HCT116 (cell line): ENCODE measurements at regions not wholly inside any gene's neighbourhood (a gene's known extent, or its start where the extent isn't known, plus 50 kb on each side); places are given as distances from the start of the nearest gene placed in this dataset.

ENCODE experiments used
- ATAC-seq: fragments of 200-7000 bp; cut with Tn5 transposase; 2 replicates; pipeline ENCODE4 v1.9.1; 2020; ENCODE audit warnings: mild to moderate bottlenecking, moderate library complexity
- BruUV-seq: library from RNA; stranded (reverse); fragments of 400-500 nt; replicated peaks from 2 replicates; lab custom pipeline; 2021; lab: Mats Ljungman, UMichigan
- CTCF ChIA-PET: fragments of 300-600 bp; sonication (Branson Sonifier 250); formaldehyde crosslinking; loops from one replicate; lab custom pipeline; 2021; ENCODE audit warnings: antibody characterized with exemption; lab: Charles Lee
- POLR2A ChIA-PET: fragments of 300-600, 350-600 bp; sonication (Branson Sonifier 250); formaldehyde crosslinking; loops from one replicate; lab custom pipeline; 2021; ENCODE audit warnings: antibody characterized with exemption; lab: Charles Lee
- RAD21 ChIA-PET, 2 experiments: fragments of 300-600 bp; sonication (Branson Sonifier 250); formaldehyde crosslinking; loops; one replicate each; lab custom pipeline; 2023; ENCODE audit warnings: low total read pairs in 2 of 2; ENCODE audit not compliant: uncharacterized antibody in 2 of 2, unreplicated experiment in 2 of 2, low non-redundant PET in 1 of 2; lab: Charles Lee
- DNase-seq: peaks from one replicate; pipeline ENCODE4 v3.0.0-alpha.2; 2010; ENCODE audit warnings: low read depth, low spot score
- H2AFZ ChIP-seq: fragments of 200-600 bp; shearing (Covaris generic), sonication (generic); 2 replicates; pipeline ENCODE4 v1.6.1; 2017; ENCODE audit warnings: low read depth, mixed run types, mixed read lengths, antibody characterized with exemption, low read length; ENCODE audit not compliant: poor library complexity, severe bottlenecking
- H3K27ac ChIP-seq: 2 replicates; pipeline ENCODE4 v1.5.1; 2012; ENCODE audit warnings: low read depth, low read length
- H3K27me3 ChIP-seq: fragments of 200-600 bp; sonication (generic); 2 replicates; pipeline ENCODE4 v1.6.1; 2016; ENCODE audit warnings: mixed run types, low read length, mixed read lengths; ENCODE audit not compliant: insufficient read depth
- H3K36me3 ChIP-seq, 2 experiments: fragments of 200-500 bp in 1 of 2; fragments of 200-600 bp in 1 of 2; sonication (Bioruptor generic) in 1 of 2; sonication (generic) in 1 of 2; 2 replicates each; pipeline versions ENCODE4 v1.5.1 to v1.6.1; 2014 to 2016; ENCODE audit warnings: low read length in 2 of 2, inconsistent platforms in 1 of 2, mixed read lengths in 1 of 2, mixed run types in 1 of 2; ENCODE audit not compliant: insufficient read depth in 2 of 2, control insufficient read depth in 1 of 2
- H3K4me1 ChIP-seq, 2 experiments: fragments of 200-600 bp in 1 of 2; sonication (generic) in 1 of 2; 2 replicates each; pipeline versions ENCODE4 v1.5.1 to v1.6.1; 2012 to 2017; ENCODE audit warnings: low read length in 2 of 2, inconsistent platforms in 1 of 2, mild to moderate bottlenecking in 1 of 2, mixed read lengths in 1 of 2, mixed run types in 1 of 2, moderate library complexity in 1 of 2; ENCODE audit not compliant: insufficient read depth in 2 of 2, control insufficient read depth in 1 of 2
- H3K4me2 ChIP-seq: fragments of 200-600 bp; sonication (generic); 2 replicates; pipeline ENCODE4 v1.6.1; 2017; ENCODE audit warnings: mixed run types, low read length, mixed read lengths
- H3K4me3 ChIP-seq, 2 experiments: fragments of 200-600 bp in 1 of 2; sonication (generic) in 1 of 2; replicated peaks in 1 of 2; 2 replicates each; pipeline ENCODE4 v1.5.1; 2011 to 2016; ENCODE audit warnings: low read length in 2 of 2, control low read depth in 1 of 2, low read depth in 1 of 2, mild to moderate bottlenecking in 1 of 2, mixed read lengths in 1 of 2, mixed run types in 1 of 2
- H3K79me2 ChIP-seq: fragments of 200-600 bp; sonication (generic); 2 replicates; pipeline ENCODE4 v1.6.1; 2017; ENCODE audit warnings: mild to moderate bottlenecking, mixed run types, low read length, moderate library complexity, mixed read lengths; ENCODE audit not compliant: insufficient read depth
- H3K9ac ChIP-seq: fragments of 200-600 bp; sonication (generic); 2 replicates; pipeline ENCODE4 v1.6.1; 2016; ENCODE audit warnings: low read length, mixed read lengths
- H3K9me2 ChIP-seq: fragments of 200-600 bp; sonication (generic), shearing (Covaris generic); 2 replicates; pipeline ENCODE4 v1.6.1; 2017; ENCODE audit warnings: mixed run types, mild to moderate bottlenecking, moderate library complexity; ENCODE audit not compliant: insufficient read depth
- H3K9me3 ChIP-seq, 2 experiments: fragments of 200-500 bp in 1 of 2; fragments of 200-600 bp in 1 of 2; sonication (Bioruptor generic) in 1 of 2; sonication (generic) in 1 of 2; 2 replicates each; pipeline ENCODE4 v1.6.1; 2014 to 2017; ENCODE audit warnings: low read length in 2 of 2, mixed read lengths in 2 of 2, inconsistent platforms in 1 of 2, low read depth in 1 of 2, mild to moderate bottlenecking in 1 of 2, mixed run types in 1 of 2, moderate library complexity in 1 of 2; ENCODE audit not compliant: control insufficient read depth in 1 of 2, insufficient read depth in 1 of 2
- H4K20me1 ChIP-seq: fragments of 200-600 bp; sonication (generic), shearing (Covaris generic); 2 replicates; pipeline ENCODE4 v1.6.1; 2017; ENCODE audit warnings: mixed run types, mild to moderate bottlenecking, moderate library complexity; ENCODE audit not compliant: insufficient read depth
- ATF3 ChIP-seq: IDR thresholded peaks from 2 replicates; pipeline ENCODE4 v1.6.1; 2012
- CEBPB ChIP-seq: IDR thresholded peaks from 2 replicates; pipeline ENCODE4 v1.6.1; 2012; ENCODE audit warnings: low read depth
- CTCF ChIP-seq, 3 experiments: fragments of 200-600 bp in 1 of 3; sonication (generic) in 1 of 3; IDR thresholded peaks in 2 of 3; conservative IDR thresholded peaks in 1 of 3; 2 replicates each; pipeline ENCODE4 v1.5.1; 2012 to 2017; ENCODE audit warnings: low read depth in 2 of 3, low read length in 2 of 3, antibody characterized with exemption in 1 of 3, borderline replicate concordance in 1 of 3, control low read depth in 1 of 3, mild to moderate bottlenecking in 1 of 3, mixed read lengths in 1 of 3, mixed run types in 1 of 3, moderate library complexity in 1 of 3; ENCODE audit not compliant: insufficient read depth in 1 of 3
- EZH2 ChIP-seq: fragments of 200-600 bp; sonication (generic); IDR thresholded peaks from 2 replicates; pipeline ENCODE4 v1.6.1; 2017; ENCODE audit warnings: antibody characterized with exemption, mixed run types
- EZH2phosphoT487 ChIP-seq: fragments of 200-600 bp; IDR thresholded peaks from 2 replicates; pipeline ENCODE4 v1.6.1; 2018; ENCODE audit warnings: antibody characterized with exemption, borderline replicate concordance
- POLR2A ChIP-seq: IDR thresholded peaks from 2 replicates; pipeline ENCODE4 v1.7.0; 2011; ENCODE audit warnings: borderline replicate concordance; ENCODE audit not compliant: insufficient read depth, insufficient read length; ENCODE audit errors: extremely low read depth
- POLR2AphosphoS5 ChIP-seq: IDR thresholded peaks from 2 replicates; pipeline ENCODE4 v1.6.1; 2011; ENCODE audit warnings: mild to moderate bottlenecking, low read depth, low read length, moderate library complexity
- RAD21 ChIP-seq: IDR thresholded peaks from 2 replicates; pipeline ENCODE4 v1.6.1; 2012; ENCODE audit warnings: low read depth, mild to moderate bottlenecking
- SRF ChIP-seq: IDR thresholded peaks from 2 replicates; pipeline ENCODE4 v1.6.1; 2012; ENCODE audit warnings: low read depth
- TCF7L2 ChIP-seq: IDR thresholded peaks from 2 replicates; pipeline ENCODE4 v1.7.0; 2011; ENCODE audit warnings: borderline replicate concordance, inconsistent platforms; ENCODE audit not compliant: insufficient read depth, insufficient read length; ENCODE audit errors: extremely low read depth
- YY1 ChIP-seq: IDR thresholded peaks from 2 replicates; pipeline ENCODE4 v1.6.1; 2011; ENCODE audit warnings: low read length, low read depth, moderate library complexity, mild to moderate bottlenecking; ENCODE audit not compliant: insufficient replicate concordance; ENCODE audit errors: extremely low read depth
- ZFX ChIP-seq: fragments of 450-650 bp; IDR thresholded peaks from 2 replicates; pipeline ENCODE4 v1.6.1; 2017
- intact Hi-C: fragments of 100-400 bp; cut with micrococcal nuclease; formaldehyde crosslinking; loops from 2 replicates; pipeline ENCODE4 v1.10.0; 2022

- H3K4me1 ChIP-seq, result peaks cover 0 to 6% of the 10 kb centered on the region in 2 experiments; a peak in 1 of 4 replicates
- no peaks in the 10 kb centered on the region for H3K36me3 ChIP-seq
- ChIA-PET POLR2A (no interaction called here), CTCF (no interaction called here), RAD21 (no interaction called here)
- peaks cover 18% of the 10 kb centered on the region; the same call in 1 of the 2 replicates for H3K27me3 ChIP-seq
- no TSS peak for BruUV-seq
- H3K9me2 ChIP-seq, result no peaks in the 10 kb centered on the region
- no peak overlapping the region for H3K27ac ChIP-seq
- no peaks in the 10 kb centered on the region for H3K9me3 ChIP-seq
- H2AFZ ChIP-seq, result no peak overlapping the region
- H4K20me1 ChIP-seq, result no peaks in the 10 kb centered on the region
- intact Hi-C loops, result no loop called here
- H3K4me3 ChIP-seq, result no peak overlapping the region
- TF ChIP-seq CEBPB, result no peak
- no peak for TF ChIP-seq EZH2
- no peak for TF ChIP-seq POLR2A
- no peak for TF ChIP-seq RAD21
- TF ChIP-seq POLR2AphosphoS5, result no peak
- TF ChIP-seq ZFX, result no peak
- no peak for TF ChIP-seq YY1
- no peak for TF ChIP-seq TCF7L2
- TF ChIP-seq SRF, result no peak
- TF ChIP-seq CTCF (IDR thresholded peaks at IDR 0.05 in 2 of 3, conservative IDR thresholded peaks at IDR 0.05 in 1 of 3; ENCODE audit: borderline replicate concordance in 1 of 3, insufficient read depth in 1 of 3, low read depth in 2 of 3, low read length in 2 of 3), result no peak
- TF ChIP-seq EZH2phosphoT487, result no peak
- TF ChIP-seq ATF3, result no peak
- no peak for ATAC-seq
- no peak for DNase-seq
- H3K4me2 ChIP-seq, result no peak overlapping the region
- H3K9ac ChIP-seq, result no peak overlapping the region
- H3K79me2 ChIP-seq, result no peaks in the 10 kb centered on the region
Observed at GRCh38 chr4:15340902-15341732, 86.7 kb upstream of the C1QTNF7 start.
